Gastroesophageal sphincter (tissue), 4 donors: ENCODE measurements at regions not wholly inside any gene's neighbourhood (a gene's known extent, or its start where the extent isn't known, plus 50 kb on each side); places are given as distances from the start of the nearest gene placed in this dataset.

ENCODE experiments used
- ATAC-seq: fragments of 150-250 bp; one replicate; pipeline ENCODE4 v1.9.1; 2016; ENCODE audit warnings: mild to moderate bottlenecking, moderate library complexity
- H3K27ac ChIP-seq, 4 donors: fragments of 200-600 bp; sonication (generic) in 3 of 4; 1 replicate in 3 of 4; 2 replicates in 1 of 4; pipeline ENCODE4 v1.5.1; 2016 to 2019
- H3K27me3 ChIP-seq: fragments of 200-600 bp; sonication (generic); one replicate; pipeline ENCODE4 v1.5.1; 2019
- H3K36me3 ChIP-seq, 2 donors: fragments of 200-600 bp; sonication (generic); one replicate each; pipeline ENCODE4 v1.5.1; 2019; ENCODE audit warnings: control low read depth in 1 of 2
- H3K4me1 ChIP-seq, 3 donors: fragments of 200-600 bp; sonication (generic); 1 replicate in 2 of 3; 2 replicates in 1 of 3; pipeline ENCODE4 v1.5.1; 2016 to 2019; ENCODE audit warnings: control low read depth in 2 of 3
- H3K4me3 ChIP-seq, 2 donors: fragments of 200-600 bp; sonication (generic); one replicate each; pipeline ENCODE4 v1.5.1; 2019; ENCODE audit warnings: mild to moderate bottlenecking in 1 of 2, moderate library complexity in 1 of 2
- H3K9me3 ChIP-seq, 3 donors: fragments of 200-600 bp; sonication (generic); one replicate each; pipeline ENCODE4 v1.5.1; 2017 to 2019; ENCODE audit warnings: control low read depth in 2 of 3
- EP300 ChIP-seq: sonication (generic); formaldehyde crosslinking; IDR thresholded peaks from one replicate; pipeline ENCODE4 v1.6.1; 2017; ENCODE audit warnings: antibody characterized with exemption, mild to moderate bottlenecking
- POLR2A ChIP-seq, 2 donors: fragments of 450-650 bp; IDR thresholded peaks; one replicate each; pipeline ENCODE4 v1.6.1; 2017; ENCODE audit warnings: antibody characterized with exemption in 2 of 2, mild to moderate bottlenecking in 2 of 2, moderate library complexity in 1 of 2
- POLR2AphosphoS5 ChIP-seq: sonication (generic); formaldehyde crosslinking; IDR thresholded peaks from one replicate; pipeline ENCODE4 v1.6.1; 2017; ENCODE audit warnings: antibody characterized with exemption
- WGBS, 2 donors: methylation state at CpG; one replicate each; pipeline ENCODE4 v1.1.5; 2018; ENCODE audit warnings: low coverage in 1 of 2; 5-methylcytosine and 5-hydroxymethylcytosine counted together
- TF ChIP-seq, protein P1 (sequence below), 4 experiments: fragments of 200-600 bp in 2 of 4; fragments of 450-650 bp in 2 of 4; sonication (generic) in 1 of 4; IDR thresholded peaks; one replicate each; pipeline ENCODE4 v1.5.1; 2017 to 2019; ENCODE audit warnings: antibody characterized with exemption in 4 of 4, mild to moderate bottlenecking in 2 of 4, moderate library complexity in 2 of 4

- Histone ChIP-seq H3K27me3 (no peaks in the 10 kb centered on the region), H3K4me3 (no peak overlapping the region), H3K27ac (no peak overlapping the region), H3K36me3 (no peaks in the 10 kb centered on the region), H3K9me3 (no peaks in the 10 kb centered on the region), H3K4me1 (no peaks in the 10 kb centered on the region)
- TF ChIP-seq EP300 (no peak), POLR2AphosphoS5 (no peak), POLR2A (IDR thresholded peaks at IDR 0.05) (no peak)
- TF ChIP-seq, protein P1, sequence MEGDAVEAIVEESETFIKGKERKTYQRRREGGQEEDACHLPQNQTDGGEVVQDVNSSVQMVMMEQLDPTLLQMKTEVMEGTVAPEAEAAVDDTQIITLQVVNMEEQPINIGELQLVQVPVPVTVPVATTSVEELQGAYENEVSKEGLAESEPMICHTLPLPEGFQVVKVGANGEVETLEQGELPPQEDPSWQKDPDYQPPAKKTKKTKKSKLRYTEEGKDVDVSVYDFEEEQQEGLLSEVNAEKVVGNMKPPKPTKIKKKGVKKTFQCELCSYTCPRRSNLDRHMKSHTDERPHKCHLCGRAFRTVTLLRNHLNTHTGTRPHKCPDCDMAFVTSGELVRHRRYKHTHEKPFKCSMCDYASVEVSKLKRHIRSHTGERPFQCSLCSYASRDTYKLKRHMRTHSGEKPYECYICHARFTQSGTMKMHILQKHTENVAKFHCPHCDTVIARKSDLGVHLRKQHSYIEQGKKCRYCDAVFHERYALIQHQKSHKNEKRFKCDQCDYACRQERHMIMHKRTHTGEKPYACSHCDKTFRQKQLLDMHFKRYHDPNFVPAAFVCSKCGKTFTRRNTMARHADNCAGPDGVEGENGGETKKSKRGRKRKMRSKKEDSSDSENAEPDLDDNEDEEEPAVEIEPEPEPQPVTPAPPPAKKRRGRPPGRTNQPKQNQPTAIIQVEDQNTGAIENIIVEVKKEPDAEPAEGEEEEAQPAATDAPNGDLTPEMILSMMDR (IDR thresholded peaks at IDR 0.05): no peak
- ATAC-seq: no peak
Observed at GRCh38 chr16:65388592-65388991, 266.7 kb upstream of the CDH11 start.

DNA sequence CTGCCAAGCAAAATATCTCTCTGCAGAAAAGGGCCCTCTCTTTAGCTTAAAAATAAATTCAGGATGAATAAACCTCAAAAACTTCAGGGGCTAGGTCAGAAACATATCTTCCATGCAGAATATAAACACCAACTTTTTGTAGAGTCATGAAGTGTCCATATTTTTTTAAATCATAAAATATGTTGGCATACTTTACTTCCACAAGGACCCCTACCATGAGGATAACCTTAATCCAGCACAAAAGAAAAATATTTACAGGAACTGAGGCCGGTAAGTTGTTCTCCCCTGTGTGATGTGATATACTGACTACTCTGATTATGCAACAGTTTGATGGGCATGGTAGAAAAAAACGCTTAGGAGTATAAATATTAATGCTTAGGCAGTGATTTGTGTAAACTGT lies 264.8 kb upstream of the CDH11 start:
- Histone ChIP-seq H3K27me3 (no peaks in the 10 kb centered on the region), H3K4me3 (no peak overlapping the region), H3K4me1 (no peaks in the 10 kb centered on the region), H3K27ac (no peak overlapping the region), H3K36me3 (no peaks in the 10 kb centered on the region), H3K9me3 (no peaks in the 10 kb centered on the region)
- no peak for ATAC-seq
- 38 to 57% methylated on average over 2 of the region's 2 CpGs for WGBS, 2 donors
- no peak for TF ChIP-seq POLR2AphosphoS5
- TF ChIP-seq EP300: no peak

GRCh38 chr16:65384441-65384840 lies 262.6 kb upstream of the CDH11 start:
- Histone ChIP-seq H3K27ac (no peak overlapping the region), H3K36me3 (no peaks in the 10 kb centered on the region), H3K4me3 (no peak overlapping the region), H3K4me1 (no peaks in the 10 kb centered on the region), H3K27me3 (no peaks in the 10 kb centered on the region), H3K9me3 (no peaks in the 10 kb centered on the region)
- 33 to 63% methylated on average over 1 of the region's 1 CpG for WGBS, 2 donors
- no peak for ATAC-seq
- TF ChIP-seq, protein P1 (IDR thresholded peaks at IDR 0.05): no peak

GRCh38 chr16:65377195-65377594 lies 255.3 kb upstream of the CDH11 start:
- no peak for ATAC-seq
- TF ChIP-seq POLR2AphosphoS5 (no peak), POLR2A (IDR thresholded peaks at IDR 0.05) (no peak), EP300 (no peak)
- TF ChIP-seq, protein P1 (IDR thresholded peaks at IDR 0.05): no peak
- no peaks in the 10 kb centered on the region for H3K9me3 ChIP-seq
- no peak overlapping the region for H3K4me3 ChIP-seq
- H3K4me1 ChIP-seq: no peaks in the 10 kb centered on the region
- H3K27ac ChIP-seq: no peak overlapping the region
- H3K27me3 ChIP-seq: no peaks in the 10 kb centered on the region
- H3K36me3 ChIP-seq: no peaks in the 10 kb centered on the region

DNA sequence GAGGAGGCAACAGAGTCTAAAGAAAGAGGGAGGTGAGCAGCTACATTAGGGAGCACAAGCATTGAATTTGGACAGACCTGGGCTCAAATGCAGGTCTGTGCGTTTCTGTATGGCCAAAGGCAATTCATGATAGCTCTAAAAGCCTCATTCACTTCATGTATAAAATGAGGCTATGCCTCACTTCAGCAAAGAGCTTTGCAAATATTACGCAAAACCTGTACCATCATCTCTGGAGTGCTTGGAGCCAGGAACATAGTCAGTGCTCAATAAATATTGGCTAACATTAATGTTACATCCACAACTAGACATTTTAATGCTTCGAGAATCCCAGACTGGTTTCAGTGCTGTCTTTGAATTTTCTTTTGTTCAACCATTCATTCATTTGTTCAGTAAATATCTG lies 254.7 kb upstream of the CDH11 start:
- 94 to 97% methylated on average over 3 of the region's 3 CpGs for WGBS, 2 donors
- Histone ChIP-seq H3K36me3 (no peaks in the 10 kb centered on the region), H3K27ac (no peak overlapping the region), H3K9me3 (no peaks in the 10 kb centered on the region), H3K4me3 (no peak overlapping the region), H3K27me3 (no peaks in the 10 kb centered on the region), H3K4me1 (no peaks in the 10 kb centered on the region)
- no peak for ATAC-seq
- TF ChIP-seq POLR2A (IDR thresholded peaks at IDR 0.05) (no peak), EP300 (no peak), POLR2AphosphoS5 (no peak)
- TF ChIP-seq, protein P1 (IDR thresholded peaks at IDR 0.05): no peak

- Histone ChIP-seq H3K9me3 (no peaks in the 10 kb centered on the region), H3K4me3 (no peak overlapping the region), H3K27ac (no peak overlapping the region), H3K36me3 (no peaks in the 10 kb centered on the region), H3K4me1 (no peaks in the 10 kb centered on the region), H3K27me3 (no peaks in the 10 kb centered on the region)
- 54 to 88% methylated on average over 1 of the region's 1 CpG for WGBS, 2 donors
- TF ChIP-seq EP300 (no peak), POLR2AphosphoS5 (no peak), POLR2A (IDR thresholded peaks at IDR 0.05) (no peak)
- TF ChIP-seq, protein P1 (IDR thresholded peaks at IDR 0.05): no peak
- ATAC-seq: no peak
Observed at GRCh38 chr16:65375651-65376050, 253.8 kb upstream of the CDH11 start.
